ENCODE measurements at regions not wholly inside any gene's neighbourhood (a gene's known extent, or its start where the extent isn't known, plus 50 kb on each side); places are given as distances from the start of the nearest gene placed in this dataset.

GRCh38 chr11:103596315-103596714, 440.1 kb upstream of the DDI1 start:
- Histone ChIP-seq H3K36me3 (no peaks in the 10 kb centered on the region), H3K4me1 (no peaks in the 10 kb centered on the region), H3K27me3 (no peaks in the 10 kb centered on the region), H3K4me3 (no peak overlapping the region), H3K27ac (no peak overlapping the region), H3K9me3 (no peaks in the 10 kb centered on the region)
- intact Hi-C loops (cut with DNase I) = loop anchor here in 1 of 2 donors (5.0 kb wide), 1 partner anchor 269 kb away; no protein-coding TSS in a partner anchor
- ATAC-seq = no peak
- TF ChIP-seq CTCF (IDR thresholded peaks at IDR 0.05) = no peak
- DNase-seq = no peak

- no peaks in the 10 kb centered on the region for H3K4me1 ChIP-seq
- H3K27ac ChIP-seq = no peak overlapping the region
- TF ChIP-seq CTCF (IDR thresholded peaks at IDR 0.05) = peak; percentile 74 to 86
- peak; percentile 98 for ATAC-seq
- H3K27me3 ChIP-seq = no peaks in the 10 kb centered on the region
- no peak overlapping the region for H3K4me3 ChIP-seq
- no peaks in the 10 kb centered on the region for H3K9me3 ChIP-seq
- H3K36me3 ChIP-seq = no peaks in the 10 kb centered on the region
- intact Hi-C loops (cut with DNase I) = loop anchor here in 1 of 2 donors (10.0 kb wide), 1 partner anchor 397 kb away; no protein-coding TSS in a partner anchor
- DNase-seq = peak in 2 of 4 donors; percentile 28 to 50
Observed at GRCh38 chr11:103601225-103601846, 435.1 kb upstream of the DDI1 start.

DNA sequence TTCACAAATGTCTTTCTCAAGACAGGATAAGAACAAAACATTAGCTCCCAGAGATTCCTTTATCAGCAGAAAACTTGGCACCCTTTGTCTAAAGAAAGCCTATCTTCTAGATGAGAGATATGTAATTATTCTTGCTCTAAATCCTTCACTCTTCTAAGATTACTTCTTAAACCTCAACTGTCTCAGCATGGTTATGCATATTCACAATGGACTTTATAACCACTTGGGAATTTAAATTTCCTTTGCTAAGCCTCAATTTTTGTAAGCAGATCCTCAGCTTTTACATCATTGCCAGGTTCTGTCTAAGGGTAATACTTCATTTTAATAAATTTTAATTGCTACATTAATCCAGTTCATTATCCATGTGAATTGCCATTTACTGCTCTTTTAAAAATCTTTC, 433.6 kb upstream of the DDI1 start:
- Histone ChIP-seq H3K9me3 (no peaks in the 10 kb centered on the region), H3K4me3 (no peak overlapping the region), H3K27me3 (peaks cover 0 to 3% of the 10 kb centered on the region in 2 donors), H3K27ac (no peak overlapping the region), H3K36me3 (no peaks in the 10 kb centered on the region), H3K4me1 (no peaks in the 10 kb centered on the region)
- intact Hi-C loops (cut with DNase I) = loop anchor here in 1 of 2 donors (10.0 kb wide), 1 partner anchor 398 kb away; no protein-coding TSS in a partner anchor
- DNase-seq (no peak), ATAC-seq (no peak)
- TF ChIP-seq CTCF (IDR thresholded peaks at IDR 0.05) = no peak

GRCh38 chr11:103604310-103604709, 432.1 kb upstream of the DDI1 start:
- no peak for TF ChIP-seq CTCF (IDR thresholded peaks at IDR 0.05)
- DNase-seq = no peak
- ATAC-seq = no peak
- peaks cover 0 to 3% of the 10 kb centered on the region in 2 donors for H3K27me3 ChIP-seq
- intact Hi-C loops (cut with DNase I) = loop anchor here in 1 of 2 donors (10.0 kb wide), 1 partner anchor 400 kb away; no protein-coding TSS in a partner anchor
- no peaks in the 10 kb centered on the region for H3K9me3 ChIP-seq
- H3K4me3 ChIP-seq = no peak overlapping the region
- H3K4me1 ChIP-seq = no peaks in the 10 kb centered on the region
- no peaks in the 10 kb centered on the region for H3K36me3 ChIP-seq
- H3K27ac ChIP-seq = no peak overlapping the region

DNA sequence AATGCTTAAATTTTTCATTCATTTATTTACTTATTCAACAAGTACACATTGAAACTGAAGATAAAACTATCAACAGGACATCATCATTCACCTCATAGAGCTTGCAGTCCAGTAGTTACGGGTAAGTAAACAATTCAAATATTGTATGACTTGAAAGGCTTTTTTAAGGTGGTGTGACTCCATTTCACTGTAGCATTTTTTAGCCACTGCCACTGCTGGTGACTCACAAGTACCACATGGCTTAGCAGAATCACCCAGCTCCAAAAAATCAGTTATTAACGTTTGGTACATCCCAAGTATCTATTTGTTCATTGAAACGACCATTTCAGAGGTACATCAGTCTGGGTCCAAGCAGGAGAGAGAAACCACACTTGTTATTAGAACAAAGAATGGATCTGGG, 427.9 kb upstream of the DDI1 start:
- Histone ChIP-seq H3K27ac (no peak overlapping the region), H3K4me3 (no peak overlapping the region), H3K27me3 (peaks cover 0 to 3% of the 10 kb centered on the region in 2 donors), H3K36me3 (no peaks in the 10 kb centered on the region), H3K4me1 (no peaks in the 10 kb centered on the region), H3K9me3 (no peaks in the 10 kb centered on the region)
- DNase-seq = no peak
- no peak for TF ChIP-seq CTCF (IDR thresholded peaks at IDR 0.05)
- intact Hi-C loops (cut with DNase I) = loop anchor here in 1 of 2 donors (10.0 kb wide), 1 partner anchor 404 kb away; no protein-coding TSS in a partner anchor
- ATAC-seq = no peak
